ENCODE measurements at regions not wholly inside any gene's neighbourhood (a gene's known extent, or its start where the extent isn't known, plus 50 kb on each side); places are given as distances from the start of the nearest gene placed in this dataset.

- no peak for DNase-seq
Measured at GRCh38 chr12:58202933-58203718, 261.8 kb downstream of the ATP23 start.

DNA sequence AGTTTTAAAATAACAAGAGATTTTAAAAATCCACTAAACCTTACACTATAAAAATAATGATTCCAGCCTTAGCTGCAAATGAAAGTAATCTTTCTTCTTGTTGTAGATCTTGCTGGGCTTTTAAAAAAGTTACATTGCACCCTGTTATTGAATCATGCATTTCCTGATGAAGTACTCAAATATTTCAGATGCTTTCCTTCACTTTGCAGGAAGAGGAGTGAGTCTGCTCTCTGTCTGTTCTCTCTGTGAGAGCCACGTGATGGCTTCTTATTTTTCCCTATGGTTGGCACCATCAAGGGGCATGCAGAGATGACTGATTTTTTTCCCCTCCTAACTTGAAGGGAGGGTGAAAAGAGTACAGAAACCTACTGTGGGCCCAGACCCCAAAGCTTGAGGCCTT, 262.7 kb downstream of the ATP23 start:
- DNase-seq, result no peak

DNA sequence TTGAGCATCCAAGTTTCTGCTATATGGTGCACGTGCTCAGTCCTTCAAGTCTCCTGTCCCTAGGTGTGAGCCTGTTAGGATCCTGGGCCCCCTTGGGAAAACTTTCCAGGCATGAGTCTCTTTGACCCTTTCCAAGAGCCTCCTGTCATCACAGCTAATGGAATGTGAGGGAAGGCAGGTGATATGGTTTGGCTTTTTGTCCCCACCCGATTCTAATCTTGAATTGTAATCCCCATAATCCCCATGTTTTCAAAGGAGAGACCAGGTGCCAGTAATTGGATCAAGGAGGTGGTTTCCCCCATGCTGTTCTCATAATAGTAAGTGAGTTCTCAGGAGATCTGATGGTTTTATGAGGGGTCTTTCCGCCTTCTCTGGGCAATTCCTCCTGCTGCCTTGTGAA, 265.5 kb downstream of the ATP23 start:
- no peak for DNase-seq

DNA sequence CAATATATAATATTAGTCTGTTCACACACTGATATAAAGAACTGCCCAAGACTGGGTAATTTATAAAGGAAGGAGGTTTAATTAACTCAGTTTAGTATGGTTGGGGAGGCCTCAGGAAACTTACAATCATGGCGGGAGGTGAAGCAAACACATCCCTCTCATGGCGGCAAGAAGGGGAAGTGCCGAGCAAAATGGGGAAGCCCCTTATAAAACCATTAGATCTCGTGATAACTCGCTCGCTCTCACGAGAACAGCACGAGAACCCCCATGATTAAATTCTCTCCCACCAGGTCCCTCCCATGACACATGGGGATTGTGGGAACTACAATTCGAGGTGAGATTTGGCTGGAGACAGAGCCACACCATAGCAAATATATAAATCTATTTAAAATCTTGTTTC, 269.8 kb downstream of the ATP23 start:
- DNase-seq, result no peak

GRCh38 chr12:58217130-58217529, 275.8 kb downstream of the ATP23 start:
- DNase-seq, result no peak

DNA sequence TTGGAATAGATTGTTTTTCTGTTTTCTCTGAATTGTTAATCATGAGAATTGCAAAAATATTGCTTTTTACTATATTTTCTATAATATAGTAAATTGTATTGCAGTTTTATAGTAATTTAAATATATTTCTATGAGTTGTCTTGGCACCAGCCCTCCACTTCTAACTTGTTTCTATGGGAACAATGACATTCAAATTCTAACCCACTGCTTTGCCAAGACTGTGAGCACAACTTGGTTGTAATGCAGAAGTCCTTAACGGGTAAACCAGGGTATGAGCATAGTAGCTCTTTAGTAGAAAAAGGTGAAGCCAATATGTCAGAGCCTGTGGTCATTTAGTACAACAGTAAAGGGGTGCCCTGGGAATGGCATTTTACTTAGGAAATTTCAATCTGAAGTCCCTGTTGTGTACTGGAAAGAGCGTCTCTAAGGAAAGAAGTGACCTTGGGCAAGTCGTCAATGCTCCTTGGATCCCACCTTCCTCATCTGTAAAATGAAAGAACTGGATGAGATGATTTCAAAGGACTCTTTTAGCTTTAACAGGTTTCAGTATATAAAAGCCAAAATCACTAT, 283.3 kb downstream of the ATP23 start:
- DNase-seq, result peak in 1 of 2 experiments; percentile 8

GRCh38 chr12:58225203-58225877, 284.0 kb downstream of the ATP23 start:
- no peak for DNase-seq

DNA sequence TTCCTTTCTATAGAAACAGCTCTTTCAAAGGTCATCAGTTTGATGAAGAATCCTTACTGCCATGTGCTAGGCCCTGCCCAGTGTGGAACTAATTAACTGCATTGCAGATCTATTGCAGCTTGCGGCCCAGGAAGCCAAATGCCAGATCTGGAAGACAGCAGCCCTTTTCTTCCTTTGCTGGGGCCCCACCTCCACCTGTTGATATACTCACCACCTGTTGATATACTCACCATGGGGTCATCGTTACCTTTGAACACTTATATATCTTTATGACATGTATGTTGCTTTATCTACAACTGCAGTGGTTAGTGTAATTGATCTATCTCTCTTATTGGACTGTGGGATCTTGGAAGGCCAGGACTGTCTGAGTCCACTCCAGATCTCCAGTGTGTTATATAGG, 292.5 kb downstream of the ATP23 start:
- no peak for DNase-seq

GRCh38 chr12:58238411-58238810, 297.0 kb downstream of the ATP23 start:
- no peak for DNase-seq

- DNase-seq, result no peak
Measured at GRCh38 chr12:58241099-58241498, 299.7 kb downstream of the ATP23 start.

DNA sequence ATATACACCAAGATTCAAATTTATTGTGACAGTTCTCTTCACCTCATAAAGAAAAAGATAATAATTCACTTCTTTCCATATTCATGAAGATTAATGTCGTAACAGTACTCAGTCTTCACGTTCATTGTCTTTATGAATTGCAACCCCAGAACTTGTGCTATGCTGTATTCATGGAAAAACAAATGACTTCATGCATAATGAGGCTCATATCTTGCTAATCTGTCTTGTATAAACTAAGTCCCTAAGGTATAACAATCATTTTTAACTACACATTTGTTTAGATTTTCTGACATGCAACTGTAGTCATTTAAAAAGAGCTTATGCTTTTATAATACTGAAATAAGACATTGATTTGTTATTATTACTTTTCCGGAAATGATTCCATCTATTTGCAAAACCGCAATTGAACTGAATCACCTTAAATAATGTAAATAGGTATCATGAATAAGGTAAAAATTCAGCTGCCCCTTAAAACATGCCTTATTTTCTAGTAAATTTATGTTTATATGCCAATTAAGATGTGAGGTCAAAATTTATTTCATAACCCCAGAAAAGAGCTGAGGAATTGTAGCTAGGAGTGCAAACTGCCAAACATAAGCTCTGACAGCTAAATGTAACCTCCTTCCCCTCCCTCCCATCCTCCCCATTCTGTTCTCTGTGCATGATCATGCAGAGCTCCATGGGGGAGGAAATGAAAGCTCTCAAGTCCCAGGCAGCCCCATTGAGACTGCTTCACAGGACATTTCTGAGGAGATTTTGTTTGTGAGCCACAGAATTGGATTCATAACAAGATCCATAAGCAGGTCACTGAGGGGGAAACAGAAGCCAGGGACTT, 301.6 kb downstream of the ATP23 start:
- no peak for DNase-seq

GRCh38 chr12:58247633-58248032, 306.3 kb downstream of the ATP23 start:
- DNase-seq, result peak in 1 of 2 experiments; percentile 32

GRCh38 chr12:58248599-58248998, 307.2 kb downstream of the ATP23 start:
- DNase-seq, result no peak

DNA sequence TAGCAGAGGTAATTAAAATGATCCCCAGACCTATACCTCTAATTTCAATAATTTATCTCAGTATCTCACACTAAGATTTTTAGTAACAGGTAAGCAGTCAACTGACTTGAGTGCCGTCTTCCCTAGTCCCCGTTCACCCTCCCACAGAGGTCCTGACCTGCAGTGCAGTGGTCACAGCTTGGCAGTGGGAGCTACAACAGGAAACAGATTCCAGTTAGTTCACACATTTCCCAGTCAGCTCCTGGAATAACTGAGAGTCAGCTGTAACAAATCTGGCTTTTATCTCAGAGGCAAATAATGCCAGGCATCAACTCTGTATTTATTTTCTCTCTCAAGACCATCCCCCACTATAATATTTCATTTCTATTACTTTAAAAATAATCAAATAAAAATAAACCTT, 308.2 kb downstream of the ATP23 start:
- DNase-seq, result no peak

DNA sequence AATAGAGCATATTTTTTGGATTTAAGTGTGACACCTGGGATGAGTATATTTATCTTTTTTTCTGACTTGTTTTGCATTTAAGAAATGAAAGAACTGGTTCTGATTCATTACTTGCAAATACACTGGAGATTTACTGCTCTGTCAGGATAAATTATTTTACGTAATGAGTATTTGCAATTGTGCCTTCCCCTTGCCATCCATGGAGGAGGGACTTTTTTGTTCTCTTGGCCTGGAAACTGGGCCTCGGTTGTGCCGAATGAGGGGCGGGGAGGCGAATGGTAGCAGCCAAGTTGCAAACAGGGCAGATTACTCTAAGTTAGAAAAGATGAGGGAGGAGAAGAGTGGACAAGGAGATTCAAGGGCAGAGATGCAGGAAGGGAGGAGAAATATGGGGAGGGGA, 308.7 kb downstream of the ATP23 start:
- DNase-seq, result no peak

GRCh38 chr12:58252914-58253313, 311.5 kb downstream of the ATP23 start:
- DNase-seq, result no peak

DNA sequence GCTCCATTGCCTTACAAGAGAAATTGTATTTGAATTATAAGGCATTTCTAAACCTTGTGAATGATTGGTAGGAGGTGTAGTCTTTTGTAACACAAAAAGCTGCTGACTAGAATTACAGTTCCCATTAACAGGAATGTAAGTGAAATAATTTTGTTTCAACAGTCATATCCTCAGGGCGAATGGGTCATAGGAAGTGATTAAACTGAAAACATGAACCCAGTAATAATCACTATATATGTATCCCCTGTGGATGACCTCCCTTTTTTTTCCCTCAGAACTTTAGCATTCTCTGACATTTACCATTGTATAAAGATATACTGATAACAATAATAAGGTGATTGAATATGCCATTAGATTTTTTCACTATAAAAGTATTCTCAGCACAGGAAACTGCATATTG, 312.3 kb downstream of the ATP23 start:
- DNase-seq, result no peak

GRCh38 chr12:58254463-58255100, 313.2 kb downstream of the ATP23 start:
- no peak for DNase-seq

DNA sequence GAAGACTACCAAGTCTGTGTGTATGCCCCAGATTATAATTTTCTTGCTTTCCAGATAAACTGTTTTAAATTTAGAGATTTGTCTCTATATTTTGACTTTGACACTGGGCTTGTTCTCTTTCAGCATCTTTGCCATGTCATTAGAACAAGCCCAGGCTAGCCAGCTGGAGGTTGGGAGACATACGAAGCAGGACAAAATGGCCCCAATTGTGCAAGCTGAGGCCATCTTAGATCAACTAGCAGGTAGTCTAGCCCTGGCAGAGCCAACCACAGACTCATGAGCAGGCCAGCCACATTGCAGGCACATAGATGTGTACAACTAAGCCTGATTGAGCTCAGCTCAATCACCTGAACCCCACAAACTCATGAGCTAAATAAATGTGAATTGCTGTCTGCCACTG, 321.4 kb downstream of the ATP23 start:
- no peak for DNase-seq

DNA sequence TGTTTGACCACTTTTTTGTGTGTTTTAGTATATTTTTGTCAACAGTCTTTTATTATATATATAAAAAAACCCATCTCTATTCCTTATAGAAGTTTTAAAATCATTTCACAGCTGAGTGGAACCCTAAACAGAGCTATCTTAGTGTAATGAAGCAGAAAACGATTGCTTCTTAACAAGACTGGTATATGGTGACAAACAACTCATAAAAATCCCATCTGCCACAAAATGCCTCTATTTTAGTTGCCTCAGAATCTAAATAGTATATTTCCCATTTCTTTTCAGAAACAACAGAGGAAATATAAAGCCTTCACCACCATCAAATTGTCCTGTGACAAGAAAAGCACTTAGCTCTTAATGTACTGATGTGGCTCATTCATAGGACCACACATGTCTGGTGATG, 322.4 kb downstream of the ATP23 start:
- DNase-seq, result no peak

DNA sequence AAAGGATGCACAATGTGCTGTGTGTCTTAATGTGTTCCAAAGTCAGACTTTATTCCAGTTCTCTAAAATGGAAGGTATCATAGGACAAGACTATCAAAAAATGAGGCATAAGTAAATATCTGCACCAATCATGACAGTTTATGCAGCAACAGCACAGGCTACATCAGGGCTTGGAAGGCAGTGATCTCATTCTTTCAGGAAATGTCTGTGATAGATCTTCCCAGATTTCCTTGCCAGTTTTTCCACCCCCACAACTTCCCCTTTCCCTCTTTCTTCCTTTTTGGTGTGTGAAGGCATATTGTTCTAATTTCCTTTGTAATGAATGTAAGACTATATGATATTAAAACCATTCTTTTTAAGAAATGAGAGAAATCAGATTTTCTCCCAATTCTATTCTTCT, 326.7 kb downstream of the ATP23 start:
- no peak for DNase-seq

GRCh38 chr12:58269476-58269875, 328.1 kb downstream of the ATP23 start:
- no peak for DNase-seq

All from NCI-H446 (cell line).